HEK293 (cell line): ENCODE measurements at regions not wholly inside any gene's neighbourhood (a gene's known extent, or its start where the extent isn't known, plus 50 kb on each side); places are given as distances from the start of the nearest gene placed in this dataset.

Experiments used
- CTCF ChIA-PET: fragments of 350-600 bp; formaldehyde crosslinking; extraction: SDS; loops from one replicate; lab custom pipeline; 2021; ENCODE audit warnings: antibody characterized with exemption; lab: Yijun Ruan, JAX
- POLR2A ChIA-PET: fragments of 300-600 bp; formaldehyde crosslinking; extraction: SDS; loops from one replicate; lab custom pipeline; 2020; ENCODE audit warnings: antibody characterized with exemption, inconsistent platforms; lab: Yijun Ruan, JAX
- H3K27ac ChIP-seq: fragments of 200-500 bp; sonication (Bioruptor generic); 2 replicates; pipeline ENCODE4 v1.5.1; 2014; ENCODE audit warnings: low read depth, low read length, control low read depth, inconsistent platforms; ENCODE audit errors: extremely low read depth
- H3K36me3 ChIP-seq, 2 experiments: fragments of 200-500 bp in 1 of 2; sonication (Bioruptor generic) in 1 of 2; 1 replicate in 1 of 2; 2 replicates in 1 of 2; pipeline ENCODE4 v1.5.1; 2014 to 2017; ENCODE audit warnings: inconsistent platforms in 2 of 2, low read length in 2 of 2; ENCODE audit not compliant: control insufficient read depth in 2 of 2, insufficient read depth in 1 of 2
- H3K4me1 ChIP-seq: fragments of 200-500 bp; sonication (Bioruptor generic); 2 replicates; pipeline ENCODE4 v1.5.1; 2014; ENCODE audit warnings: mild to moderate bottlenecking, low read length, inconsistent platforms; ENCODE audit not compliant: control insufficient read depth, insufficient read depth
- H3K4me3 ChIP-seq: 2 replicates; pipeline ENCODE4 v1.5.1; 2011; ENCODE audit warnings: low read depth, mild to moderate bottlenecking, control low read depth, low read length, moderate library complexity
- H3K9me3 ChIP-seq: fragments of 200-500 bp; sonication (Bioruptor generic); 2 replicates; pipeline ENCODE4 v1.5.1; 2014; ENCODE audit warnings: low read depth, low read length, inconsistent platforms; ENCODE audit not compliant: control insufficient read depth, insufficient read depth
- GLI2 ChIP-seq: fragments of 450-650 bp; formaldehyde crosslinking; IDR thresholded peaks from 2 replicates; pipeline ENCODE4; 2017; ENCODE audit warnings: missing biosample characterization, missing genetic modification characterization, low read depth, borderline replicate concordance
- MYNN ChIP-seq: fragments of 450-650 bp; formaldehyde crosslinking; IDR thresholded peaks from 2 replicates; pipeline ENCODE4 v1.5.1; 2016; ENCODE audit warnings: missing biosample characterization, missing genetic modification characterization, borderline replicate concordance
- OSR2 ChIP-seq: fragments of 450-650 bp; formaldehyde crosslinking; IDR thresholded peaks from 2 replicates; pipeline ENCODE4 v1.5.1; 2016; ENCODE audit warnings: missing biosample characterization, missing genetic modification characterization
- OVOL3 ChIP-seq: fragments of 450-650 bp; formaldehyde crosslinking; IDR thresholded peaks from 2 replicates; pipeline ENCODE4 v1.5.1; 2016; ENCODE audit warnings: missing biosample characterization, missing genetic modification characterization
- PRDM1 ChIP-seq: fragments of 450-650 bp; formaldehyde crosslinking; IDR thresholded peaks from 2 replicates; pipeline ENCODE4; 2016; ENCODE audit warnings: missing biosample characterization, missing genetic modification characterization
- SP7 ChIP-seq: fragments of 450-650 bp; formaldehyde crosslinking; IDR thresholded peaks from 2 replicates; pipeline ENCODE4 v1.5.1; 2016; ENCODE audit warnings: missing biosample characterization, missing genetic modification characterization
- ZNF138 ChIP-seq: fragments of 450-650 bp; formaldehyde crosslinking; IDR thresholded peaks from 2 replicates; pipeline ENCODE4 v1.5.1; 2016; ENCODE audit warnings: missing biosample characterization, missing genetic modification characterization, borderline replicate concordance
- ZNF16 ChIP-seq: fragments of 450-650 bp; formaldehyde crosslinking; IDR thresholded peaks from 2 replicates; pipeline ENCODE4 v1.5.1; 2016; ENCODE audit warnings: low read depth, missing biosample characterization, missing genetic modification characterization
- ZNF366 ChIP-seq: fragments of 450-650 bp; formaldehyde crosslinking; conservative IDR thresholded peaks from 2 replicates; pipeline ENCODE4 v1.5.1; 2016; ENCODE audit warnings: missing biosample characterization, missing genetic modification characterization
- ZNF48 ChIP-seq: fragments of 450-650 bp; formaldehyde crosslinking; IDR thresholded peaks from 2 replicates; pipeline ENCODE4 v1.5.1; 2016; ENCODE audit warnings: missing biosample characterization, missing genetic modification characterization
- ZNF529 ChIP-seq: fragments of 450-650 bp; formaldehyde crosslinking; IDR thresholded peaks from 2 replicates; pipeline ENCODE4 v1.5.1; 2017; ENCODE audit warnings: missing genetic modification characterization, missing biosample characterization; ENCODE audit not compliant: insufficient replicate concordance
- ZNF558 ChIP-seq: fragments of 450-650 bp; formaldehyde crosslinking; IDR thresholded peaks from 2 replicates; pipeline ENCODE4 v1.5.1; 2016; ENCODE audit warnings: missing biosample characterization, missing genetic modification characterization
- ZNF561 ChIP-seq: fragments of 450-650 bp; IDR thresholded peaks from 2 replicates; pipeline ENCODE4 v1.5.1; 2018; ENCODE audit warnings: missing biosample characterization, missing genetic modification characterization, borderline replicate concordance
- ZNF596 ChIP-seq: fragments of 450-650 bp; IDR thresholded peaks from 2 replicates; pipeline ENCODE4 v1.5.0; 2018; ENCODE audit warnings: missing biosample characterization, mild to moderate bottlenecking, missing genetic modification characterization, moderate library complexity
- ZNF600 ChIP-seq: fragments of 450-650 bp; formaldehyde crosslinking; IDR thresholded peaks from 2 replicates; pipeline ENCODE4 v1.5.1; 2016; ENCODE audit warnings: missing biosample characterization, missing genetic modification characterization
- ZNF624 ChIP-seq: fragments of 450-650 bp; formaldehyde crosslinking; IDR thresholded peaks from 2 replicates; pipeline ENCODE4 v1.5.1; 2017; ENCODE audit warnings: missing biosample characterization, missing genetic modification characterization
- ZNF629 ChIP-seq: fragments of 450-650 bp; formaldehyde crosslinking; IDR thresholded peaks from 2 replicates; pipeline ENCODE4 v1.5.1; 2017; ENCODE audit warnings: missing biosample characterization, missing genetic modification characterization
- ZSCAN16 ChIP-seq: fragments of 450-650 bp; formaldehyde crosslinking; IDR thresholded peaks from 2 replicates; pipeline ENCODE4 v1.5.1; 2016; ENCODE audit warnings: missing biosample characterization, missing genetic modification characterization
- TF ChIP-seq, protein P1 (sequence below): fragments of 450-650 bp; formaldehyde crosslinking; IDR thresholded peaks from 2 replicates; pipeline ENCODE4 v1.5.1; 2017; ENCODE audit warnings: missing biosample characterization, missing genetic modification characterization
- TF ChIP-seq, protein P2 (sequence below): fragments of 450-650 bp; formaldehyde crosslinking; IDR thresholded peaks from 2 replicates; pipeline ENCODE4 v1.5.1; 2016; ENCODE audit warnings: missing biosample characterization, missing genetic modification characterization, borderline replicate concordance
- TF ChIP-seq, protein P3 (sequence below): fragments of 450-650 bp; formaldehyde crosslinking; IDR thresholded peaks from 2 replicates; pipeline ENCODE4 v1.5.1; 2017; ENCODE audit warnings: missing biosample characterization, missing genetic modification characterization
- TF ChIP-seq, protein P4 (sequence below): fragments of 450-650 bp; formaldehyde crosslinking; IDR thresholded peaks from 2 replicates; pipeline ENCODE4 v1.5.1; 2016; ENCODE audit warnings: missing biosample characterization, missing genetic modification characterization
- TF ChIP-seq, protein P5 (sequence below): fragments of 450-650 bp; formaldehyde crosslinking; IDR thresholded peaks from 2 replicates; pipeline ENCODE4 v1.5.1; 2016; ENCODE audit warnings: missing biosample characterization, missing genetic modification characterization
- TF ChIP-seq, protein P6 (sequence below): fragments of 450-650 bp; formaldehyde crosslinking; IDR thresholded peaks from 2 replicates; pipeline ENCODE4 v1.5.1; 2017; ENCODE audit warnings: missing biosample characterization, missing genetic modification characterization
- TF ChIP-seq, protein P7 (sequence below): fragments of 450-650 bp; IDR thresholded peaks from 2 replicates; pipeline ENCODE4 v1.5.1; 2018; ENCODE audit warnings: missing biosample characterization, mild to moderate bottlenecking, missing genetic modification characterization

DNA sequence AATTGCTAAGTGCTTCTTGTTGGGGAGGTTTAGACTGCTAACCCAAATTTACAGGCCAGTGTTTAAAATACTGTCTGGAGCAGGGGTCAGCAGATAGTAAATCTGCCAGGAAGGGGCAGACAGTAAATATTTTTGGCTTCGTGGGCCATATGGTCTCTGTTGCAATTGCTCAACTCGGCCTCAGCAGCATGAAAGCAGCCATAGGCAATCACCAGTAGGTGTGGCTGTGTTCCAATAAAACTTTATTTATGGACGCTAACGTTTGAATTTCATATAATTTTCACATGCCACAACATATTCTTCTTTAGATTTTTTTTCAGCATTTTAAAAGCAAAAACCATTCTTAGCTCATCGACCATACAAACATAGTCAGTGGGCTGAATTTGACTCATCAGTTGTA, 172.7 kb downstream of the BRINP2 start (continued):
- no peak for TF ChIP-seq ZNF561 (tag by site-specific recombination)
- no peak for TF ChIP-seq PRDM1
- no peak for TF ChIP-seq OSR2 (tag by site-specific recombination)

DNA sequence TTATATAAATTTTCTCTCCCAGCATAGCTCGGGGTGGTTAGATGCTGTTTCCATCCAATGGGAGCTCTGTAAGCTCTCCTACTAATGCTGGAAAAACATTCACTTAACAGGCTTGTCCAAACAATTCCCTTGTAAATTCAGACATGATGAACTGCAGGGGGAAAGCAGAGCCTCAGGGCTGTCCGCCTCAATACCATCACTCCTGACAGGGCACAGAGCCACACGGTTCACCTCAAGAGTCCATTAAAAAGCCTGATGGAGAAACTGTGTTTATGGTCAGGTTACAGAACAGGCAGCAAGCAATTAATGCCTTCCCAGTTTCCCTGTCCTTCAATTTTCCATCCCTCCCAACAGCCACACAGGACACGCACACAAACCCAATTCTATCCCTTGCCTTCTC, 171.0 kb downstream of the BRINP2 start:
- ChIA-PET CTCF (no interaction called here), POLR2A (no interaction called here)
- Histone ChIP-seq H3K36me3 (no peaks in the 10 kb centered on the region), H3K4me3 (no peak overlapping the region), H3K9me3 (no peaks in the 10 kb centered on the region), H3K27ac (peak overlapping the region; percentile 73), H3K4me1 (peaks cover 23% of the 10 kb centered on the region)
- peak; percentile 55; the same call in 1 of the 2 replicates for TF ChIP-seq ZNF600
- peak; percentile 18; the same call in 1 of the 2 replicates for TF ChIP-seq GLI2 (tag by site-specific recombination)
- peak; percentile 21; the same call in 1 of the 2 replicates for TF ChIP-seq ZNF629
- TF ChIP-seq ZSCAN16 (tag by site-specific recombination), result peak; percentile 92
- TF ChIP-seq SP7, result peak; percentile 52; the same call in 1 of the 2 replicates
- no peak for TF ChIP-seq ZNF624 (tag by site-specific recombination)
- TF ChIP-seq OVOL3 (tag by site-specific recombination), result peak; percentile 58; the same call in 1 of the 2 replicates
- TF ChIP-seq, protein P1, sequence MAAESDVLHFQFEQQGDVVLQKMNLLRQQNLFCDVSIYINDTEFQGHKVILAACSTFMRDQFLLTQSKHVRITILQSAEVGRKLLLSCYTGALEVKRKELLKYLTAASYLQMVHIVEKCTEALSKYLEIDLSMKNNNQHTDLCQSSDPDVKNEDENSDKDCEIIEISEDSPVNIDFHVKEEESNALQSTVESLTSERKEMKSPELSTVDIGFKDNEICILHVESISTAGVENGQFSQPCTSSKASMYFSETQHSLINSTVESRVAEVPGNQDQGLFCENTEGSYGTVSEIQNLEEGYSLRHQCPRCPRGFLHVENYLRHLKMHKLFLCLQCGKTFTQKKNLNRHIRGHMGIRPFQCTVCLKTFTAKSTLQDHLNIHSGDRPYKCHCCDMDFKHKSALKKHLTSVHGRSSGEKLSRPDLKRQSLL (tag by site-specific recombination), result peak; percentile 34; the same call in 1 of the 2 replicates
- TF ChIP-seq, protein P2, sequence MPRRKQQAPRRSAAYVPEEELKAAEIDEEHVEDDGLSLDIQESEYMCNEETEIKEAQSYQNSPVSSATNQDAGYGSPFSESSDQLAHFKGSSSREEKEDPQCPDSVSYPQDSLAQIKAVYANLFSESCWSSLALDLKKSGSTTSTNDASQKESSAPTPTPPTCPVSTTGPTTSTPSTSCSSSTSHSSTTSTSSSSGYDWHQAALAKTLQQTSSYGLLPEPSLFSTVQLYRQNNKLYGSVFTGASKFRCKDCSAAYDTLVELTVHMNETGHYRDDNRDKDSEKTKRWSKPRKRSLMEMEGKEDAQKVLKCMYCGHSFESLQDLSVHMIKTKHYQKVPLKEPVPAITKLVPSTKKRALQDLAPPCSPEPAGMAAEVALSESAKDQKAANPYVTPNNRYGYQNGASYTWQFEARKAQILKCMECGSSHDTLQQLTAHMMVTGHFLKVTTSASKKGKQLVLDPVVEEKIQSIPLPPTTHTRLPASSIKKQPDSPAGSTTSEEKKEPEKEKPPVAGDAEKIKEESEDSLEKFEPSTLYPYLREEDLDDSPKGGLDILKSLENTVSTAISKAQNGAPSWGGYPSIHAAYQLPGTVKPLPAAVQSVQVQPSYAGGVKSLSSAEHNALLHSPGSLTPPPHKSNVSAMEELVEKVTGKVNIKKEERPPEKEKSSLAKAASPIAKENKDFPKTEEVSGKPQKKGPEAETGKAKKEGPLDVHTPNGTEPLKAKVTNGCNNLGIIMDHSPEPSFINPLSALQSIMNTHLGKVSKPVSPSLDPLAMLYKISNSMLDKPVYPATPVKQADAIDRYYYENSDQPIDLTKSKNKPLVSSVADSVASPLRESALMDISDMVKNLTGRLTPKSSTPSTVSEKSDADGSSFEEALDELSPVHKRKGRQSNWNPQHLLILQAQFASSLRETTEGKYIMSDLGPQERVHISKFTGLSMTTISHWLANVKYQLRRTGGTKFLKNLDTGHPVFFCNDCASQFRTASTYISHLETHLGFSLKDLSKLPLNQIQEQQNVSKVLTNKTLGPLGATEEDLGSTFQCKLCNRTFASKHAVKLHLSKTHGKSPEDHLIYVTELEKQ (tag by site-specific recombination), result peak; percentile 74; the same call in 1 of the 2 replicates
- TF ChIP-seq, protein P3, sequence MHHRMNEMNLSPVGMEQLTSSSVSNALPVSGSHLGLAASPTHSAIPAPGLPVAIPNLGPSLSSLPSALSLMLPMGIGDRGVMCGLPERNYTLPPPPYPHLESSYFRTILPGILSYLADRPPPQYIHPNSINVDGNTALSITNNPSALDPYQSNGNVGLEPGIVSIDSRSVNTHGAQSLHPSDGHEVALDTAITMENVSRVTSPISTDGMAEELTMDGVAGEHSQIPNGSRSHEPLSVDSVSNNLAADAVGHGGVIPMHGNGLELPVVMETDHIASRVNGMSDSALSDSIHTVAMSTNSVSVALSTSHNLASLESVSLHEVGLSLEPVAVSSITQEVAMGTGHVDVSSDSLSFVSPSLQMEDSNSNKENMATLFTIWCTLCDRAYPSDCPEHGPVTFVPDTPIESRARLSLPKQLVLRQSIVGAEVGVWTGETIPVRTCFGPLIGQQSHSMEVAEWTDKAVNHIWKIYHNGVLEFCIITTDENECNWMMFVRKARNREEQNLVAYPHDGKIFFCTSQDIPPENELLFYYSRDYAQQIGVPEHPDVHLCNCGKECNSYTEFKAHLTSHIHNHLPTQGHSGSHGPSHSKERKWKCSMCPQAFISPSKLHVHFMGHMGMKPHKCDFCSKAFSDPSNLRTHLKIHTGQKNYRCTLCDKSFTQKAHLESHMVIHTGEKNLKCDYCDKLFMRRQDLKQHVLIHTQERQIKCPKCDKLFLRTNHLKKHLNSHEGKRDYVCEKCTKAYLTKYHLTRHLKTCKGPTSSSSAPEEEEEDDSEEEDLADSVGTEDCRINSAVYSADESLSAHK (tag by site-specific recombination), result peak; percentile 84
- no peak for TF ChIP-seq ZNF16 (tag by site-specific recombination)
- TF ChIP-seq, protein P4, sequence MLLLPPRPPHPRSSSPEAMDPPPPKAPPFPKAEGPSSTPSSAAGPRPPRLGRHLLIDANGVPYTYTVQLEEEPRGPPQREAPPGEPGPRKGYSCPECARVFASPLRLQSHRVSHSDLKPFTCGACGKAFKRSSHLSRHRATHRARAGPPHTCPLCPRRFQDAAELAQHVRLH (tag by site-specific recombination), result peak; percentile 76; the same call in 1 of the 2 replicates
- no peak for TF ChIP-seq ZNF138 (tag by site-specific recombination)
- no peak for TF ChIP-seq ZNF529 (tag by site-specific recombination)
- TF ChIP-seq ZNF558, result no peak
- TF ChIP-seq ZNF596 (tag by site-specific recombination), result peak; percentile 54; the same call in 1 of the 2 replicates
- no peak for TF ChIP-seq MYNN (tag by site-specific recombination)
- TF ChIP-seq, protein P5, sequence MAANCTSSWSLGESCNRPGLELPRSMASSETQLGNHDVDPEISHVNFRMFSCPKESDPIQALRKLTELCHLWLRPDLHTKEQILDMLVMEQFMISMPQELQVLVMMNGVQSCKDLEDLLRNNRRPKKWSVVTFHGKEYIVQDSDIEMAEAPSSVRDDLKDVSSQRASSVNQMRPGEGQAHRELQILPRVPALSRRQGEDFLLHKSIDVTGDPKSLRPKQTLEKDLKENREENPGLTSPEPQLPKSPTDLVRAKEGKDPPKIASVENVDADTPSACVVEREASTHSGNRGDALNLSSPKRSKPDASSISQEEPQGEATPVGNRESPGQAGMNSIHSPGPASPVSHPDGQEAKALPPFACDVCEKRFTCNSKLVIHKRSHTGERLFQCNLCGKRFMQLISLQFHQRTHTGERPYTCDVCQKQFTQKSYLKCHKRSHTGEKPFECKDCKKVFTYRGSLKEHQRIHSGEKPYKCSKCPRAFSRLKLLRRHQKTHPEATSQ, result no peak
- TF ChIP-seq, protein P6, sequence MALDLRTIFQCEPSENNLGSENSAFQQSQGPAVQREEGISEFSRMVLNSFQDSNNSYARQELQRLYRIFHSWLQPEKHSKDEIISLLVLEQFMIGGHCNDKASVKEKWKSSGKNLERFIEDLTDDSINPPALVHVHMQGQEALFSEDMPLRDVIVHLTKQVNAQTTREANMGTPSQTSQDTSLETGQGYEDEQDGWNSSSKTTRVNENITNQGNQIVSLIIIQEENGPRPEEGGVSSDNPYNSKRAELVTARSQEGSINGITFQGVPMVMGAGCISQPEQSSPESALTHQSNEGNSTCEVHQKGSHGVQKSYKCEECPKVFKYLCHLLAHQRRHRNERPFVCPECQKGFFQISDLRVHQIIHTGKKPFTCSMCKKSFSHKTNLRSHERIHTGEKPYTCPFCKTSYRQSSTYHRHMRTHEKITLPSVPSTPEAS (tag by site-specific recombination), result no peak
- TF ChIP-seq, protein P7, sequence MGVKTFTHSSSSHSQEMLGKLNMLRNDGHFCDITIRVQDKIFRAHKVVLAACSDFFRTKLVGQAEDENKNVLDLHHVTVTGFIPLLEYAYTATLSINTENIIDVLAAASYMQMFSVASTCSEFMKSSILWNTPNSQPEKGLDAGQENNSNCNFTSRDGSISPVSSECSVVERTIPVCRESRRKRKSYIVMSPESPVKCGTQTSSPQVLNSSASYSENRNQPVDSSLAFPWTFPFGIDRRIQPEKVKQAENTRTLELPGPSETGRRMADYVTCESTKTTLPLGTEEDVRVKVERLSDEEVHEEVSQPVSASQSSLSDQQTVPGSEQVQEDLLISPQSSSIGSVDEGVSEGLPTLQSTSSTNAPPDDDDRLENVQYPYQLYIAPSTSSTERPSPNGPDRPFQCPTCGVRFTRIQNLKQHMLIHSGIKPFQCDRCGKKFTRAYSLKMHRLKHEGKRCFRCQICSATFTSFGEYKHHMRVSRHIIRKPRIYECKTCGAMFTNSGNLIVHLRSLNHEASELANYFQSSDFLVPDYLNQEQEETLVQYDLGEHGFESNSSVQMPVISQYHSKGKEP (tag by site-specific recombination), result peak; percentile 84; the same call in 1 of the 2 replicates
- TF ChIP-seq ZNF48, result no peak
- TF ChIP-seq ZNF366, result no peak
